ENCODE measurements at regions not wholly inside any gene's neighbourhood (a gene's known extent, or its start where the extent isn't known, plus 50 kb on each side); places are given as distances from the start of the nearest gene placed in this dataset.

DNA sequence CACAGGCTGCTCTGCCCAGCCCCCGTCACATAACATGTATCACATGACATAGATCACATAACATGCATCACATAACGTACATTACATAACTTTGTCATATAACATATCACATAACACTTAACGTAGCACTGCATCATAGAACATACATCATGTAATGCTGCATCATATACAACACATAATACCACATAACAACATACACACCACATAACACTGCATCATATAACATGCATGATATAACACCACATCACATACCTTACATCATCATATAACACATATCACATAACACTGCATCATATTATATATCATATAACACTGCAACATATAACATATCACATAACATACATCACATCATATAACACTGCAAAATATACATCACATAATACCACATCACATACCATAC lies 83.8 kb downstream of the AXIN2 start:
- no peak for DNase-seq

DNA sequence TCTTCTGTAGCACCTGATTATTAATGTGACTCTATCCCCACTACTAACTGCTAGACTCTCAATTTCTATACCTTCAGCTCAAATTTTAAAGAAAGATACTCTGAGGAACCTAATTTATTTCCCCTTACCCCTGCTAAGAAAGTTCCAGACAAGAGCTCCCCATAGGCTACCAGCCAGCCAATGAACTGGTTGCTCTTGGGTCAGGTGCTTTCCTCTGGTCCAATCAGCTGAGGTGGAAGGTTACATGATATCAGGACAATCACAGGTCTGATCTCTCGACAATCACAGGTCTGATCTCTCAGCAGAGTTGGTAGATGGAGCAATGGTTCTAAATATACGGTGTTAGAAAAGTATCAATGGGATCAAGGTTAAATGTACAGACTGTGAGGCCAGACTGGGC lies 86.8 kb downstream of the AXIN2 start:
- no peak for DNase-seq

DNA sequence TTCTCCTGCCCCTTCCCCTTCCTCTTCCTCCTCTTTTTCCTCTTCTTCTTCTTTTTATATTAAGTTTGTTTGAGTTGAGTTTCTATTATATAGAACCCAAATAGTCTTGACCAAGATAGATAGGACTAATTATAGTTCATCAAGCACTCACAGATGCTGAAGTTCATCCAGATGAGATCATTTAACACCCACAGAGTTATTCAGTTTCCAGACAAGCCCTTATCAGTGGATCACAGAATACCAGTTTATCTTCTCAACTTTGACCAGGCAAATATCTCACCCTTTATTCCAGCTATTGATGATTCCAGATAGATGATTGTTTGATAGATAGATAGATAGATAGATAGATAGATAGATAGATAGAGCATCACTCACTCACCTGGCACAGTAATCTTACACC lies 87.5 kb downstream of the AXIN2 start:
- no peak for DNase-seq

DNA sequence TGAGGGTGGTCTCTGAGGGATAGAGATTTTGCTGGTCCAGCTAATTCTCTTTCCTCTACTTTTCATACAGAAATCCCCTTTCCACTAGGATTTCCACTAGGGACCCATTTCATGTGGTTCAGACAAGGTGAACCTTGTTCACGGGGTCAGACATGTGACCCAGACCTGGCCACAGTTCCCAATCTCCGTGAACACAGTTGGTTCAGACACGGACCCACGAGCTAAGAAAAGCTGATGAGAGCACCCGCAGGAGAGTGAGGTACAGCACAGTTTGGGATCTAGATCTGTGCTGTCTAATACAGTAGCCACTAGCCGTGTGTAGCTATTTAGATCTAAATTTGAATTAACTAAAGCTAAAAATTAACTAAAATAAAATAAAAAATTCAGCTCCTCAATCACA lies 88.1 kb downstream of the AXIN2 start:
- no peak for DNase-seq

DNA sequence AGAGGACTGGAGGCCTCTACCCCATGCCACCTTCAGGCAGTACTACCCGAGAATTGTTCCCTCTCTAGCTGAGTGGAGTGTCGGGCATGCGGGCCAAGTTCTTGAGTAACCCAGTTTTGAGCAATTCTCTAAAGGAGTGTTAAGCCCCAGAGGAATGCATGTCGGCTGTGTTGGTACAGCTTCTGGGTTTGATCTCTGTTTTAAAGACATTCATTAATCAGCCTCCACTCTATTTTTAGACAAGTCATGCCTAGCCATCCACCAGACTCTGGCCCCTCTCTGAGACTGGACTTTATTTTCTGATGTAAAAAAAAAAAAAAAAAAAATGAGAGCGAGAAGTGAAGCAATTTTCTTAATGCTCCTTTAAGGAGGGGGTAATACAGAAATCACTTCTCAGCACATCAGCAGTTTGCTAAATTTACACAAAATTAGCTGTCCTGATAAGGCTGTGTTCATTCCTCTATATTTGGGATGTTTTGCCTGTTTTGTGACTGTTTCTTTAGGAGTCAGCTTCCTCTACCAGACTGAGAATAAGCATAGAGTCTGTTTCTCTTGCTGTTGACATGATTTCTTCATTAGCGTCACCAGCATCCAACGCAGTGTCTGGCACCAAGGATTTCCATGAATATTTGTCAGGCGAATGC lies 88.7 kb downstream of the AXIN2 start:
- DNase-seq, result no peak

DNA sequence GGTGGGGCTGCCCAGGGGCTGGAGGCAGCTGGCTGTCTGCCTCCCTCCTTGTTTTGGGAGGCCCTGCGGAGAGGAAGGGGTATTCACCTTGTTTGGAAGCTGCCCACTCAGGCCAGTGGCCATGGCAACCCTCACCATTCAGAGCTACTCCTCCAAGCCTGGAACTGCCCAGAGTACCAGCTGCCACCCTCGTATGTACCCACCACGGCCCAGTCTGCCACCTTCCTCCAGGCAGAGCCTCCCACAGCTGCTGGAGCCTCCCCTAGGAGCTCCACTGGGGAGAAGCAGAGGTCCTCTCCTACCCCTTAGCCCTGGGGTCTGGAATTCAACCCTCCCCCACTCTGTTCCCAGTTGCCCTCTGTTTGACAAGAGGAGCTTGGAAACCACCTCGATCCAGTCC lies 90.7 kb downstream of the AXIN2 start:
- no peak for DNase-seq

DNA sequence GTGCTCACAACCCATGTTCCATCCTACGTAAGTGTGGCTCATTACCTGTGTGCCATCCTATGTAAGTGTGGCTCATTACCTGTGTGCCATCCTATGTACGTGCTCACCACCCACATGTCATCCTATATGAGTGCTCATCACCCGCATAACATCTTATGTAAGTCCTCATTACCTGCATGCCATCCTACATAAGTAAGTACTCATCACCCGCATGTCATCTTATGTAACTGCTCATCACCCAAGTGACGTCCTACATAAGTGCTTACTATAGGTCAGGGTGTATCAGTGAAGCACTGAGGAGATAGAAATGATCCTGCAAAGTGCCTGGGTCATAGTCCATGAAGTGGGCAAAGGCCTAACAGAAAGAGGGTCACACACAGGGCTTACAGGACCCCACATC lies 93.1 kb downstream of the AXIN2 start:
- no peak for DNase-seq

DNA sequence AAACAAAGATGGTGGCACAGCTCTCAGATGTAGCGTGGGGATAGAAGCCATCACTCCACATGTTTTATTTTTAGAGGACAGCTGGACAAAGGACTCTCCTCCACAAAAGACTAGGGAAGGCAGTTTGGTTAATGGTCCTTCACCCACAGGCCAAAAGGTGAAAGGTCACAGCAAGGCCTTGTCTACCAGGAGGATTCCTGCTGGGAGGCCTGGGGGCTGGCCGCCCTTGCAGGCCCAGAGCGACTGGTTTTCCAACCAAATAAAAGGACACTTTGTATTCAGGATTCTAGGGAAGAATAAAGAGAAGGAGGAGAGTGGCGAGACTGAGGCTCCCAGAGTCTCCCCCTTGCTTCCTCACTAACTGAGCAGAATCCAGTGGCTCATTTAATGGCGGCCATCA lies 94.3 kb downstream of the AXIN2 start:
- no peak for DNase-seq

DNA sequence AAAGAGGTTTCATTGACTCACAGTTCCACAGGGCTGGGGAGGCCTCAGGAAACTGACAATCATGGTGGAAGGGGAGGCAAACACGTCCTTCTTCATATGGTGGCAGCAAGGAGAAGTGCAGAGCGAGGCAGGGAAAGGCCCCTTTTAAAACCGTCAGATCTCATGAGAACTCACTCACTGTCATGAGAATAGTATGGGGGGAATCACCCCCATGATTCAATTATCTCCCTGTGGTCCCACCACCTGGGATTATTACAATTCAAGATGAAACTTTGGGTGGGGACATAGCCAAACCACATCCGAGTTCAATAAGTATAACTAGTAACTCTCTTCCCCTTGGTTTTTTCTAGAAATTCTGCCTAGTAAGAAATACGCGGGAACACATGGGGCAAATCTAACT lies 94.9 kb downstream of the AXIN2 start:
- DNase-seq, result no peak

DNA sequence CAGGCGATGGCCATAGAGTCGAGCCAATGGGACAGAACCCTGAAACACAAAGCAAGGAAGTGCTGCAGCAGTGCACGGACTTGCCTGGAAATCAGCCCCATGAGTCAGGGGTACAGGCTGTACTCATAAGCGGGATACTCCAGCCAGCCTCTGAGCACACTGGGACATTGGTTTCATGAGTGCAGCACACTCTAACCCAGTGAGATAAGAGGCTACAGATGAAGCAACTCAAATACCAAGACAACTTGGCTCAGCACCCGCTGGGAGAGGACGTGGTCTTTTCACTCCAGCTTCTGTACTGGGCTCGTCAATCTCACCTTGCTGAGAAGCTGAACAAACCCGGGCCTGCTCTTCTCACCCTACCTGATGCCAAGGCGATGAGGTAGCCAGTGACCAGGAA lies 98.2 kb downstream of the AXIN2 start:
- no peak for DNase-seq

DNA sequence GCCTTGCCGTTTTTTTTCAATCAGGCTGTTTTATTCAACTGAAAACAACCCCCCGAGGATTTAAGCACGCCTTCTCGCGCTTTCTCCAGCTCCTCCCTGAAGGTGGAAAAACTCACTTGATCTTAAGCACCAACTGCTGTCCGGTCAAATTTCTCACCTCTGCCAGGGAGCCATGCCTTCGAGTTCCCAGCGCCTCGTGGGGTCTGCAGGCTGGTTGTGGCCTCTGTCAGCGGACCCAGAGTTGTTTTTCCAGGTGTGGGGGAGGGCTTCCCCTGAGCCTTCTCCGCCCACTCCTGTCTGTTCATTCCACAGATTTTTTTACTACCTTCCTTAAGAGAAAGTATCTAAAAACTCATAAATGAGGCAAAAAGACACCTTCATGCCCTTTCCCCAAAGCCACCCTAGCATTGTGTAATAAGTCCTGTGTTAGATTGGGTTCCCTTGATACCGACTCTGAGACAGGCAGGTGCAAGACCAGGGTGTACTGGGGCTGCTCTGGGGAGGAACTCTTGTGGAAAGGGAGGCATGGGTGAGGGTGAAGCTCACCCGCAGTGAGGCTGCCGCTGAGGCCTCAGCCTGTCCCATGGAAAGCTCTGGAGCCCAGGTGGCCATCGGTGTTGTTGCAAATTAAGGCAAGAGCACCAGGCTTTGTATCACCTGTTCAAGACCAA lies 101.6 kb downstream of the AXIN2 start:
- DNase-seq, result no peak

DNA sequence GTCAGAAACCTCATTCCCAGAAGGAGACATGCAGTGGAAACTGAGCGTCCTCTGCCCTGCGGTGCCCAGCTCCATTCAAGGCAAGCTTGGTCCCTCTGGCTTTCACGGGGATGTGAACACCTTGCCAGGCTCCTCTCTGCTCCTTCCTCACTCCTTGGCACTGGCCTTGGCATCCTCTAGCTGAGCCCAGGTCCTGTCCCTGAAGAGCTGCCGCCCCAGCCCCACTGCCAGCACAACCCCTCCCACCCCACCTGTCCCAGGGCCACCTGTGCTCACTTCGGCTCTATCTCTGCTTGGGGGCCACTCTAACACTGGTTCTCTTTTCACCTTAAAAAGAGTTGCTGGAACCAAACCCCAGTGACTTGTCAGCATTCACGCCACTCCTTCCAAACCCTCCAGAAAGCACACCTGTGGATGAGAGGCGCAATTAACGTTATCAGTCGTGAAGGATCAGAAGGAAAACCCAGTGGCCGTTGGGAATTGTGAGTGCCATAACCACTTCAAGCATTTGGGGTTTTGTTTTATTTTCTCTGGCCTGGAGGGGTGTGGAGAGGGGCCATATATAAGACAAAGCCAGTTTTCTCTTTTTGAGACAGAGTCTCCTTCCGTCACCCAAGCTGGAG lies 103.7 kb downstream of the AXIN2 start:
- no peak for DNase-seq

DNA sequence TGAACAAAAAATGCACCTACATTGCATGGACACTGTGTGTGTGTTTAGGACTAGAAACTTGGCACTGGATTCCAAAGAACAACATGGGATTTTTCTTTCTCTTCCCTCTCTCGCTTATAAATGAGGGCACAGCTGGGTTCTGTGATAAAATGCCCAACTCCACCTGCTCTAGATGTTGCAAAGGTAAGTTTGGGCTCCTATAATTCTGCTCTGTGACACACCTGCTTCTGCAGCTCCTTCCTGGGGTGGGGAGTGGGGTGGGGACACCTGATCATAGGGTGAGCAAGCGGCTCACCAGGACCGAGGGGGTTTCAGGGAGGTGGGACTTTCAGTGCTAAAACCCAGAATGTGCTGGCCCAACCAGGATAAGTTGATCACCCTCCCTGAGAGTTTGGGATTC lies 104.3 kb downstream of the AXIN2 start:
- DNase-seq, result no peak

DNA sequence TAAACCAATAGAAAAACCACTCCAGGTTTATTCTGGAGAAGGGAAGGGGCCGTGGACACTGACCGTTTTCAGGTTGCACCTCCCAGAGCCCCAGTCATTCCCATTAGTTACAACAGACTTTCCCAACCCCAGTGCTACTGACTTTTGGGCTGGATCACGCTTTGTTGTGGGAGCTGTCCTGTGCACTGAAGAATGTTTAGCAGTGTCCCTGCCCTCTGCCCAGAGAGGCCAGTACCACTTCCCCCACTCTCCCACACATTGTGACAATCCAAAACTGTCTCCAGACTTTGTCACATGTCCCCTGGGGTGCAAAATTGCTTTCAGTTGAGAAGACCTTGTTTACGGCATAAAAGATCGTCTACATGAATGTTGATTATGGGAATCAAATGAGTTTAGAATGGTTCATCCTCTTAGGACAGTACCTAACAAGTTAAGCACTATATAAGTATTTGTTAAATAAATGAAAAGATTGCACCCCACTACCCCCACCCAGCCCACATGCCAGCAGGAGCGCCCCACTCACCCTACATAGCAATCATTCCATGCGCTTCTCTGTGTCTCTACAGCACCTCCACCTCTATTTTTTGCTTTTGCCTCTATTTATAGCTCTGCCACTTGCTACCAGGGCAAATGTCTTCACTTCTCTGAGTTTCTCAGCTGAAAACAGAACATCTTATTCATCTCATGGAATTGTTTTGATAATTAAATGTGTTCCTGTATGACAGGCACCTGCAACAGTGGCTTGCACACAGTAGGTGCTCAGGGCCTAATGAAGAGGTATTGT lies 104.9 kb downstream of the AXIN2 start:
- DNase-seq, result no peak

DNA sequence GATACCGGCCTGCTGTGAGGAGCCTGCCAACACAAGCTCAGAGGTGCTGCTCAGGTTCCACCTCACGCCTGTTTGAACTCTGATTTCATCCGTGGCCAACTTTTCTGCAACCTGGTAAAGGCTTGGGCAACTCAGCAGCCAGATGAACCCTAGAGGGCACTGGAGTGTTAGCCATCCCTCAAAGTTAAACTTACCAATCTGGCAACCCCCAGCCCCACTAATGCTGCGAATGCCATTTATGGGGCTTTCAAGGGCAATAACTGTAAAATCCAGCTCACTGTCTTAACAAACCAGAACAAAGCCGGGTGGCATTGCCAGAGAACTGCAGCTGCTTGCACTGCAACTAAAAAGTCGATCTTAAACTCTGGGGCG lies 105.5 kb downstream of the AXIN2 start:
- DNase-seq, result peak; percentile 5 to 9

DNA sequence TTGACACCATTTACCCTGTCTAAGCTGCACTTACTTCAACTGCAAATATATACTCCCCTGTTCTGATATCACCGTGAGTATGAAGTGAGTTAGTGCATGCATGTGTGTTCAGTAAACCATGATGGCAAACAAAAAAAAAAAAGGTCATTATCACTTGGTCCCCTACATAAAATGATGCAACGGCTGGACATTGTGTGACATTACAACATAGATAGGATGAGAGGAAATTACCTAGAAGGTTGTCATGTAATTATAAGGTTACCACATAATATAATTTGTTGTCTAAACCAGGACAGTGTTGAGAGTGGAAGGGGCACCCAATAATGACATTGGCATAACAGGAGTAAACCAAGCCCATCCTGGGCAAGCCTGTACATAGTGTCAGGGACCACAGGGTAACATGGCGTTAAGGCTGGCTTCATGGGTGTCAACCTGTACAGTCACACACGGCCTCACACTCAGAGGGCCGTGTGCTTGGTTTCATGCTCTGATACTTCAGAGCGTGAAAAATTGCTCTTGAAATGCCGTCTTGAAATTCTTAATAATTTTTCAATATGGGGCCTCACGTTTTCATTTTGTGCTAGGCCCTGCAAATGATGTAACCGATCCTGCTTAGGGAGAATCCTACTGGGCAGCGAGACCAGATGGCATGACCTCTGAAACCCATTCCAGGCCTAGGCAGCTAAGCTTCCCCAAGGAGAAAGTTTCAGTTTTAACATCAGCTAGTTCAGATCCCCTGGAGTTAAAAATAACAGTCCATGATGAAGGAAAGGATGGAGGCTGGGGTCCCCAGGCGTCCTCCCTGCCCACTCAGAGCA lies 106.1 kb downstream of the AXIN2 start:
- DNase-seq, result no peak

DNA sequence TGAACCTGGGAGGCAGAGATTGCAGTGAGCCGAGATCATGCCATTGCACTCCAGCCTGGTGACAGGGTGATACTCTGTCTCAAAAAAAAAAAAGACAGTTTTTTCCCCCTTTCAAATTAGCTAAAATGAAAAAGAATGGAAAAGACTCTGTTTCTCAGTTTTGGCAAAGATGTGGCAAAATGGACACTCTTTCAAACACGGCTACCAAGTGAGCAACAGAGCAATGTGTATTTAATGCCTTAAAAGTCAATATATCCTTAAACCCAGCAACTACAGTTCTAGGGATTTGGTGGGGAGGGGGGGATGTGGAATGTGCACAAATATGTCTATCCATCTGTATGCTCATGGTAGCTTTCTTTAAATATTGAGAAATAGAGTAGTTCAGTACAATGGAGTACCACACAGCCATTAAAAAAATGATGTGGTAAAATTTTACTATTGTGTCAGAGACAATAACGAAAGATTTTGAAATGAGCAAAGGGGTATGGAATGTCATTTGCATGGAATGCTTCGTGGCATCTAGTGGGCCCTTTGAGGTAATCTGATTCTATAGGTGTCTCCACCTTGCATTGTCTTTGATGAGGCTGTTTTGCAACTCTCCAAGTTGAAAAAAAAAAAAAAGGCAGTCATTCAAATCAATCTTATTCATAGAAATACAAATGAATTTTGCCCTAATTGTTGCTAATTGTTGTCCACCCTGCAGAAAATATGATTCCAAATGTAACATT lies 108.1 kb downstream of the AXIN2 start:
- no peak for DNase-seq

DNA sequence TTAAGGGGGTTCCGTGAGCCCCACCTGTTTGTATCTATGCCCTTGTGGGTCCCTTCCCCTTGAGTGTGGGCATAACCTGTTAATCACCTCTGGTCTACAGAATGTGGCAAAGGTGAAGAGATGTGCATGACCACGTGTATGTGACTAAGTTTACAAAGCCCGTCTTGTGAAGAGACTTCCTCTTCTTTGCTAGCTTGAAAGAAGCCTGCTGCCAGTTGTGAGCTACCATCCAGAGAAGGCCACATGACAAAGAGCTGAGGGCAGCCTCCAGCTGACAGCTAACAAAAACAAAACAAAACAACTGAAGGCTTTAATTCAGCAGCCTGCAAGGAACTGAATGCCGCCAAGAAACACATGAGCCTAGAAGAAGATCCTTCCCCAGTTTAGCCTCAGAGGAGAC lies 112.0 kb downstream of the AXIN2 start:
- no peak for DNase-seq

DNA sequence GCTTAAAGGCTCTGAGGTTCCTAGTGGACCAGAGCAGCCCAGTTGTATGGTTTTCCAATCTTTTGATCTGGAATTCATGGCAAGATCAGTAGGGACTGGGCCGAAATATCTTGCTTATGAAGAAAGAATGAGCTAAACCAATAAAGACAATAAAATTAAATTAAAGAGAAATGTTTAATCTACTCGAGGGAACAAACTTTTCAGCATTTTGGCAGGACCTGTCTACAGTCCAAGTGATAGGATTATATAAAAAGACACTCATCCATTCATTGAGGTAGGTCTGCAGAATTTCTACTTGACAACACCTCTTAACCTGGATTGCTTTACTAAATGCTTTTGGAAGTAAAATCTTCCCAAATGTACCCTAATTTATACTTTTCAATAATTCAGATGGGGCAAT lies 113.6 kb downstream of the AXIN2 start:
- no peak for DNase-seq

DNA sequence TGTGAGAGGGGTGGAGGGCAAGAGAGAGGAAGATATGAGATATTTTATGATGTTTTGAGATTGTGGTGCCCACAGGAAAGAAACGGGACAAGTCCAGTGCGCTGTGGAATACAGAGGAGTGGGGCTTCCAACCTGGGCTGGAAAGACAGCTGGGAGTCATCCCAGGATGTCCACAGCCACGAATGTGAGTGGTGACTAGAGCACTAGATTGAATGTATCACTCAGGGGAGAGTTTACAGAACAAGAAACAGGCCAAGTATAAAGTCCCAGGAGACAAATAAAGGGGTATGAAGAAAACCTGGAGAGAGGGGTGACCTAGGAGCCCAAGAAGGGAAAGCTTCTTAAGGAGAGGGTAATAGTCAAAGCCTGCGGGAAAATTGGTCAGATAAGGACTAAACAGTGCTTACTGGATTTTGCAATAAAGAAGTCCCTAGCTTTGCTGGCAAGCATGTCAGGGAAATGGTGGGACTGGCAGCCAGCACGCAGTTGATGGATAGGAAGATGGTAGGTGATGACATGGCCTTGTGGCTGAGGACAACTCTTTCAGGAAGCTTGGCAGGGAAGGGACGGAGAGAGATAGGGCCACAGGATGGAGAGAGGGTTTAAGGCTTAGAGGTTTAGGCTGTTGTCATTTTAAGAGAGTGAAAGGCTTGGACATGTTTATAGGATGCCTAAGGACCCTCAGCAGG lies 114.5 kb downstream of the AXIN2 start:
- no peak for DNase-seq

DNA sequence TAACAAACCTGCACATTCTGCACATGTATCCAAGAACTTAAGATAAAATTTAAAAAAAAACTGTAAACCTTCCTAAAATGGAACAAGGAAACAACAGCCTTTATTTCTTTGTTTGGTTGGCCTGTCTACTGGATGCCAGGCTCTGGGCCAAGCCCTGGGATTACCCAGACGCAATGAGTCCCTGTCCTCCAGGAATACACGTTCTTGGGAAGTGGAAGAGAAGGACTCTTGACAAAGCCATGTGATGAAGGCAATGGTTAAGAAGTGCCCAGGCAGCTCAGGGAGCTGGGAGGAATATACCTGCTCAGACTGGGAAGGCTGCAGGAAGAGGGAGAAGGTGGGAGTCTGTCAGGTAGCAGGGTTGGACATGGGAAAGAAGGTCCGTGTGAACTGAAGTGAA lies 115.4 kb downstream of the AXIN2 start:
- DNase-seq, result no peak

DNA sequence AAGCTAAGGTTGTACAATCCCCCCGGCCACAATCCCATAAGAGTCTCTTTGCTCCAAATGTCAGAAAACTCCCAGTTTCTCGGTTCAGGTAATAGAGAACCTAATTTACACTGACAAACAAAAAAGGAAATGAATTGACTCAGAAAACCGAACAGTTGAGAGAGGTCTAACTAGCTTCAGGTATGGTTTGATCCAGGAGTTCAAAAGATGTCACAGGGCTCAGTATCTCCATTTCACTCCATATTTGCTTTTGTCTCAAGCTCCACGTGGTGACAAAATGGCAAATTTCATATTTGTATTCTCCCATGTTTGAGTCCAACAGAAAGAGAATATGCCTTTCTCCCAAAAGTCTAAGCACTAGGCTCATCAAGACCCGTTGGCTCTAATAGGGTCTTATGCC lies 117.4 kb downstream of the AXIN2 start:
- no peak for DNase-seq

Data from activated CD4-positive, alpha-beta T cell treated with anti-CD3 and anti-CD28 coated beads, Interleukin-2, amount 50 U/mL, for 4 hours (primary cell).